Heart left ventricle (tissue), 13 donors: ENCODE measurements at regions not wholly inside any gene's neighbourhood (a gene's known extent, or its start where the extent isn't known, plus 50 kb on each side); places are given as distances from the start of the nearest gene placed in this dataset.

Experiments used
- CTCF ChIP-seq, 12 donors: fragments of 200-600 bp; sonication (generic) in 4 of 12; IDR thresholded peaks; one replicate each; pipeline versions ENCODE4 v1.5.0 to v1.8.0; 2018 to 2022; ENCODE audit warnings: antibody characterized with exemption in 12 of 12, mild to moderate bottlenecking in 5 of 12
- POLR2A ChIP-seq, 2 donors: fragments of 450-650 bp; IDR thresholded peaks; one replicate each; pipeline ENCODE4 v1.6.1; 2017; ENCODE audit warnings: antibody characterized with exemption in 2 of 2, mild to moderate bottlenecking in 2 of 2, moderate library complexity in 2 of 2
- donor health status: ischemic (EF 13 %, LVEDD 7.1; RV severe dilation, severe dysfunction).
- donor health status: DM: no; HTN: yes; CAD: no.
- donor health status: DM: no; HTN: no; CAD: no.
- donor health status: ischemic (EF 25% LVEDD 6.9; RV normal size, moderate dysfunction).
- donor health status: ischemic (EF 25% LVEDD 5.7; RV mildly dilated, moderate dysfunction).
- donor health status: ischemic (EF 35%, LVEDD 5.7; RV mildly dilated, moderate dysfunction).
- donor health status: nonischemic (EF 11% LVEDD 7.7; RV severe dilation, severe dysfunction).
- donor health status: DM: yes; HTN: yes; CAD: no.
- donor health status: PGD.
- donor health status: ischemic (EF 29% LVEDD 5.4; RV normal size, mild dysfunction).
- donor health status: nonischemic (EF 23%, LVEDD 6.1; RV moderate dilation, normal function).

DNA sequence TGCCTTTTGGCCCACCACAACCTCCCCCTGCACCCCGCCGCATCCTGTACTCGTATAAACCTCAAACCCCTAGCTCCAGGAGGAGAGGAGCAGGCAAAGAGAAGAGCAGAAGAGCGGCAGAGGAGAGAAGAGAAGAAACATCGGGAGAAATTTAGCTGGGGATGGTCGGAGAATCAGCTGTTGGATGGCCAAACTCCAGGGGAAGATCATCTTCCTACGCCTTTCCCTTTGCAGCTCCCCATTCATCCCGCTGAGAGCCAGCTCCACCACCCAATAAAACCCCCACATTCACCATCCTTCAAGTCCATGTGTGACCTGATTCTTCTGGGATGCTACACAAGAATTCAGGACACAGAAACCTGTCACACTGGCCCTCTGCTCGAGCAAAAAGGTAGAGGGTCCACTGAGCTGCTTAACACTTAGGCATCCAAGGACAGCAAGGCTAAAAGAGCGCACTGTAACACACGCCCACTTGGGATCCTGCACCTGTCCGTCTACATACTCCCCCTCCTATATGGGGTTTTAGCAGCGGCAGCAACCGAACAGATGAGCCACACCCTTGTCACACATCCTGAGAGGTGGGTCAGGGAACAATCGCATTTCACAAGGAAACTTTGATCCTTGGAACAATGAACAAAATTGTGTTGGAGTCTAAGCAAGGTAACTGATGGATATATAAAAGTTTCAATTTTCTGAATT lies 51.6 kb upstream of the MIR17HG start:
- TF ChIP-seq CTCF (IDR thresholded peaks at IDR 0.05) = no peak
- TF ChIP-seq POLR2A (IDR thresholded peaks at IDR 0.05) = no peak
